ENCODE measurements at regions not wholly inside any gene's neighbourhood (a gene's known extent, or its start where the extent isn't known, plus 50 kb on each side); places are given as distances from the start of the nearest gene placed in this dataset.

GRCh38 chr4:11009281-11009680 lies 324.7 kb upstream of the CLNK start:
- TF ChIP-seq CTCF (IDR thresholded peaks at IDR 0.05), result no peak
- Histone ChIP-seq H3K4me3 (ENCODE audit: low read length) (no peak overlapping the region), H3K9me3 (ENCODE audit: control insufficient read depth, insufficient read depth, low read length) (no peaks in the 10 kb centered on the region), H3K27ac (ENCODE audit: low read length) (no peak overlapping the region), H3K4me1 (ENCODE audit: control insufficient read depth, insufficient read depth, low read length) (no peaks in the 10 kb centered on the region), H3K36me3 (ENCODE audit: control insufficient read depth, insufficient read depth, low read length) (no peaks in the 10 kb centered on the region), H3K27me3 (ENCODE audit: control insufficient read depth, insufficient read depth, low read length) (no peaks in the 10 kb centered on the region)
- H3K27me3 Mint-ChIP-seq (ENCODE audit: low read depth in 2 of 2), result peaks cover 0 to 6% of the 10 kb centered on the region in 2 donors
- no CpG with 5 or more reads among the region's 1 CpG for WGBS (ENCODE audit: insufficient coverage)
- H3K4me3 Mint-ChIP-seq, result no peak overlapping the region
- peaks cover 0 to 4% of the 10 kb centered on the region in 2 donors for H3K4me1 Mint-ChIP-seq
- no peaks in the 10 kb centered on the region for H3K9me3 Mint-ChIP-seq
- no peak for DNase-seq
- H3K27ac Mint-ChIP-seq, result no peak overlapping the region
- intact Hi-C loops (cut with micrococcal nuclease), result no loop called here
- no peak for ATAC-seq
- no peaks in the 10 kb centered on the region for H3K36me3 Mint-ChIP-seq

GRCh38 chr4:11005300-11005699 lies 320.7 kb upstream of the CLNK start:
- H3K4me3 ChIP-seq (ENCODE audit: low read length), result no peak overlapping the region
- H3K36me3 ChIP-seq (ENCODE audit: control insufficient read depth, insufficient read depth, low read length), result no peaks in the 10 kb centered on the region
- Mint-ChIP-seq H3K9me3 (no peaks in the 10 kb centered on the region), H3K36me3 (no peaks in the 10 kb centered on the region), H3K4me1 (peaks cover 0 to 4% of the 10 kb centered on the region in 2 donors), H3K4me3 (no peak overlapping the region), H3K27me3 (ENCODE audit: low read depth in 2 of 2) (peaks cover 0 to 5% of the 10 kb centered on the region in 2 donors), H3K27ac (no peak overlapping the region)
- intact Hi-C loops (cut with micrococcal nuclease), result no loop called here
- WGBS (ENCODE audit: insufficient coverage), result 8% methylated on average over 3 of the region's 4 CpGs
- no peak for TF ChIP-seq CTCF (IDR thresholded peaks at IDR 0.05)
- DNase-seq, result no peak
- H3K4me1 ChIP-seq (ENCODE audit: control insufficient read depth, insufficient read depth, low read length), result no peaks in the 10 kb centered on the region
- ATAC-seq, result no peak
- H3K9me3 ChIP-seq (ENCODE audit: control insufficient read depth, insufficient read depth, low read length), result no peaks in the 10 kb centered on the region
- H3K27ac ChIP-seq (ENCODE audit: low read length), result no peak overlapping the region
- H3K27me3 ChIP-seq (ENCODE audit: control insufficient read depth, insufficient read depth, low read length), result no peaks in the 10 kb centered on the region

GRCh38 chr4:11004818-11005217 lies 320.2 kb upstream of the CLNK start:
- H3K27ac Mint-ChIP-seq, result no peak overlapping the region
- no peak overlapping the region for H3K27ac ChIP-seq (ENCODE audit: low read length)
- H3K36me3 Mint-ChIP-seq, result no peaks in the 10 kb centered on the region
- H3K9me3 Mint-ChIP-seq, result no peaks in the 10 kb centered on the region
- H3K4me1 ChIP-seq (ENCODE audit: control insufficient read depth, insufficient read depth, low read length), result no peaks in the 10 kb centered on the region
- WGBS (ENCODE audit: insufficient coverage), result 94% methylated on average over 6 of the region's 6 CpGs
- DNase-seq (no peak), ATAC-seq (no peak)
- H3K27me3 ChIP-seq (ENCODE audit: control insufficient read depth, insufficient read depth, low read length), result no peaks in the 10 kb centered on the region
- intact Hi-C loops (cut with micrococcal nuclease), result no loop called here
- no peak for TF ChIP-seq CTCF (IDR thresholded peaks at IDR 0.05)
- H3K4me3 ChIP-seq (ENCODE audit: low read length), result no peak overlapping the region
- no peak overlapping the region for H3K4me3 Mint-ChIP-seq
- H3K9me3 ChIP-seq (ENCODE audit: control insufficient read depth, insufficient read depth, low read length), result no peaks in the 10 kb centered on the region
- H3K36me3 ChIP-seq (ENCODE audit: control insufficient read depth, insufficient read depth, low read length), result no peaks in the 10 kb centered on the region
- H3K4me1 Mint-ChIP-seq, result peaks cover 0 to 4% of the 10 kb centered on the region in 2 donors
- H3K27me3 Mint-ChIP-seq (ENCODE audit: low read depth in 2 of 2), result peaks cover 0 to 5% of the 10 kb centered on the region in 2 donors

- TF ChIP-seq CTCF (IDR thresholded peaks at IDR 0.05), result no peak
- intact Hi-C loops (cut with micrococcal nuclease), result no loop called here
- Histone ChIP-seq H3K4me3 (ENCODE audit: low read length) (no peak overlapping the region), H3K4me1 (ENCODE audit: control insufficient read depth, insufficient read depth, low read length) (no peaks in the 10 kb centered on the region), H3K27me3 (ENCODE audit: control insufficient read depth, insufficient read depth, low read length) (no peaks in the 10 kb centered on the region), H3K36me3 (ENCODE audit: control insufficient read depth, insufficient read depth, low read length) (no peaks in the 10 kb centered on the region), H3K27ac (ENCODE audit: low read length) (no peak overlapping the region), H3K9me3 (ENCODE audit: control insufficient read depth, insufficient read depth, low read length) (no peaks in the 10 kb centered on the region)
- peaks cover 0 to 4% of the 10 kb centered on the region in 2 donors for H3K4me1 Mint-ChIP-seq
- H3K36me3 Mint-ChIP-seq, result no peaks in the 10 kb centered on the region
- H3K27me3 Mint-ChIP-seq (ENCODE audit: low read depth in 2 of 2), result peaks cover 0 to 5% of the 10 kb centered on the region in 2 donors
- ATAC-seq (no peak), DNase-seq (no peak)
- H3K4me3 Mint-ChIP-seq, result no peak overlapping the region
- WGBS (ENCODE audit: insufficient coverage), result 86% methylated on average over 1 of the region's 2 CpGs
- H3K27ac Mint-ChIP-seq, result no peak overlapping the region
- H3K9me3 Mint-ChIP-seq, result no peaks in the 10 kb centered on the region
These were observed 318.4 kb upstream of the CLNK start for GRCh38 chr4:11002961-11003360.
